Esophagus muscularis mucosa (tissue), 4 donors: ENCODE measurements at regions not wholly inside any gene's neighbourhood (a gene's known extent, or its start where the extent isn't known, plus 50 kb on each side); places are given as distances from the start of the nearest gene placed in this dataset.

ENCODE experiments used
- DNase-seq: peaks from one replicate; pipeline ENCODE4 v3.0.0-alpha.2; 2017; ENCODE audit errors: extremely low spot score
- H3K27ac ChIP-seq, 4 donors: fragments of 200-600 bp; sonication (generic); replicated peaks in 1 of 4; 1 replicate in 3 of 4; 2 replicates in 1 of 4; pipeline ENCODE4 v1.5.1; 2016 to 2019; ENCODE audit warnings: mild to moderate bottlenecking in 1 of 4
- H3K27me3 ChIP-seq, 4 donors: fragments of 200-600 bp; sonication (generic); one replicate each; pipeline versions ENCODE4 v1.5.1 to v1.6.0; 2016 to 2019
- H3K36me3 ChIP-seq, 4 donors: fragments of 200-600 bp; sonication (generic); one replicate each; pipeline ENCODE4 v1.5.1; 2016 to 2019
- H3K4me1 ChIP-seq, 4 donors: fragments of 200-600 bp; sonication (generic); one replicate each; pipeline ENCODE4 v1.5.1; 2016 to 2019
- H3K4me3 ChIP-seq, 4 donors: fragments of 200-600 bp; sonication (generic); 1 replicate in 2 of 4; 2 replicates in 2 of 4; pipeline ENCODE4 v1.5.1; 2016 to 2019; ENCODE audit warnings: mild to moderate bottlenecking in 4 of 4, moderate library complexity in 1 of 4
- H3K9me3 ChIP-seq, 4 donors: fragments of 200-600 bp; sonication (generic); 1 replicate in 3 of 4; 2 replicates in 1 of 4; pipeline ENCODE4 v1.5.1; 2016 to 2019
- EP300 ChIP-seq: sonication (generic); formaldehyde crosslinking; IDR thresholded peaks from one replicate; pipeline ENCODE4 v1.6.1; 2017; ENCODE audit warnings: antibody characterized with exemption
- POLR2A ChIP-seq: fragments of 450-650 bp; IDR thresholded peaks from one replicate; pipeline ENCODE4 v1.6.1; 2017; ENCODE audit warnings: antibody characterized with exemption, moderate library complexity, mild to moderate bottlenecking, low read depth
- POLR2AphosphoS5 ChIP-seq, 2 donors: sonication (generic); formaldehyde crosslinking; IDR thresholded peaks; one replicate each; pipeline ENCODE4 v1.6.1; 2017; ENCODE audit warnings: antibody characterized with exemption in 2 of 2
- WGBS: methylation state at CpG from one replicate; pipeline ENCODE4 v1.1.5; 2018; 5-methylcytosine and 5-hydroxymethylcytosine counted together
- intact Hi-C: fragments of 100-400 bp; cut with DNase I; formaldehyde crosslinking; loops from one replicate; pipeline ENCODE4 v1.15.1; 2023
- TF ChIP-seq, protein P1 (sequence below), 3 experiments: fragments of 200-600 bp in 2 of 3; fragments of 450-650 bp in 1 of 3; sonication (generic) in 2 of 3; IDR thresholded peaks; one replicate each; pipeline ENCODE4 v1.5.1; 2017 to 2019; ENCODE audit warnings: antibody characterized with exemption in 3 of 3, mild to moderate bottlenecking in 2 of 3, moderate library complexity in 1 of 3

DNA sequence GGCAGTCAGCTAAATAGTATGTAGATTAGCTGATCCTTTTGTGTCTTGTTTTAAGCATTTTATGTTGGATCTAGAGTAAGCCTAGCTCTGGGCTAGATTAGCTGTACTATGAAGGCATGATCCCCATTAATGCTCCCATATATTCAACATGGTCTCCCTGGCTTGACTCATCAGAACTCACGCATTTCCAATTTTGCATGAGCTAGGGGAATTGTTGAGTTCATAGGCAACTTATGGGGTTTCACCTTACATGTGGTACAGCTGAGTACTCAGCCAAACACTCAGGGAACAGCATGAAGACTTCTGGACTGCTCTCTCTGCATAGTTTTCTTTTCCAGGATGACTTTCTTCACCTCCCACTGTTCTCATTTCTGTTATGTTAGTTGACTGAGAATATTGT lies 248.2 kb downstream of the TMX3 start:
- DNase-seq: no peak
- intact Hi-C loops: no loop called here
- H3K4me1 ChIP-seq: no peaks in the 10 kb centered on the region
- H3K27ac ChIP-seq: no peak overlapping the region
- H3K27me3 ChIP-seq: no peaks in the 10 kb centered on the region
- H3K36me3 ChIP-seq: no peaks in the 10 kb centered on the region
- H3K9me3 ChIP-seq: no peaks in the 10 kb centered on the region
- TF ChIP-seq POLR2A (no peak), POLR2AphosphoS5 (IDR thresholded peaks at IDR 0.05) (no peak), EP300 (no peak)
- TF ChIP-seq, protein P1, sequence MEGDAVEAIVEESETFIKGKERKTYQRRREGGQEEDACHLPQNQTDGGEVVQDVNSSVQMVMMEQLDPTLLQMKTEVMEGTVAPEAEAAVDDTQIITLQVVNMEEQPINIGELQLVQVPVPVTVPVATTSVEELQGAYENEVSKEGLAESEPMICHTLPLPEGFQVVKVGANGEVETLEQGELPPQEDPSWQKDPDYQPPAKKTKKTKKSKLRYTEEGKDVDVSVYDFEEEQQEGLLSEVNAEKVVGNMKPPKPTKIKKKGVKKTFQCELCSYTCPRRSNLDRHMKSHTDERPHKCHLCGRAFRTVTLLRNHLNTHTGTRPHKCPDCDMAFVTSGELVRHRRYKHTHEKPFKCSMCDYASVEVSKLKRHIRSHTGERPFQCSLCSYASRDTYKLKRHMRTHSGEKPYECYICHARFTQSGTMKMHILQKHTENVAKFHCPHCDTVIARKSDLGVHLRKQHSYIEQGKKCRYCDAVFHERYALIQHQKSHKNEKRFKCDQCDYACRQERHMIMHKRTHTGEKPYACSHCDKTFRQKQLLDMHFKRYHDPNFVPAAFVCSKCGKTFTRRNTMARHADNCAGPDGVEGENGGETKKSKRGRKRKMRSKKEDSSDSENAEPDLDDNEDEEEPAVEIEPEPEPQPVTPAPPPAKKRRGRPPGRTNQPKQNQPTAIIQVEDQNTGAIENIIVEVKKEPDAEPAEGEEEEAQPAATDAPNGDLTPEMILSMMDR (IDR thresholded peaks at IDR 0.05): no peak
- no peak overlapping the region for H3K4me3 ChIP-seq
- 77% methylated on average over 1 of the region's 1 CpG for WGBS

DNA sequence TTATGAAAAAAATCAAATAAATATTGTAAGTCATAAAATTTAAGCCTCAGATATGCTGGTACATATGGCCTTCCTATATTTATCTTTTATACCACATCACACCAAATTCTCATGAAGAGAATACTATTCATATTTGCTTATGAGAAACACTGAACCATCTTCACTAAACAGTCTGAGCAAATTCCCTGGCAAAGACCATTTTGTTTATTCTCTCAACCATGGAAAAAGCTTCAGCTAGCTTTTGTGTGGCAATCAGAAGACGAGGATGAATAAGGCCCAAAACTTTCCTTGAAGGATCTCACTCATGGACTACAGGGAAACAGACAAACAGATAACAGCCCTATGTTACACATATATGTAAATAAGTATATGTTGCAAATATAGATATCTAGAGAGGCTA lies 252.1 kb downstream of the TMX3 start:
- TF ChIP-seq, protein P1 (IDR thresholded peaks at IDR 0.05): no peak
- no peak for TF ChIP-seq EP300
- no peak for TF ChIP-seq POLR2A
- TF ChIP-seq POLR2AphosphoS5 (IDR thresholded peaks at IDR 0.05): no peak
- no peaks in the 10 kb centered on the region for H3K9me3 ChIP-seq
- H3K27me3 ChIP-seq: no peaks in the 10 kb centered on the region
- H3K4me3 ChIP-seq: no peak overlapping the region
- intact Hi-C loops: no loop called here
- H3K36me3 ChIP-seq: no peaks in the 10 kb centered on the region
- 59% methylated on average over 1 of the region's 1 CpG for WGBS
- H3K4me1 ChIP-seq: no peaks in the 10 kb centered on the region
- no peak for DNase-seq
- H3K27ac ChIP-seq: no peak overlapping the region

DNA sequence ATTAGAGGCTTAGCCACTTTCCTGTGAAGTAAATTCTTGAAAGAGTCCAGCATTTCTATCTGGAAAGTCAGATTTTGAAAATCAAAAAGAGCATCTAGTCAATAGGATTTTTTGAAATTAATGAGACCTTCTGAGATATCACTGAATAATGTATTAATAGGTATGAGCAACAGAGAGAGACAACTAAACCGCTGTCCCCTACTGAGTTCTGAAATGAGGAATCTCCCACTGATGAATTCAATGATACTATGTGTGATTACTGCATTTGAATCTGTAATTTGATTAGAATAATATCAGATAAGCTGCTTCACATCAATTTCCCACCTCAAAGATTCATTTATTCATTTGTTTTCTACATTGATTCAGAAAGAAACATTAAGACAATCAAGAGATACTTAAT lies 252.8 kb downstream of the TMX3 start:
- DNase-seq: no peak
- WGBS: 83% methylated on average over 1 of the region's 1 CpG
- Histone ChIP-seq H3K4me3 (no peak overlapping the region), H3K36me3 (no peaks in the 10 kb centered on the region), H3K9me3 (no peaks in the 10 kb centered on the region), H3K4me1 (no peaks in the 10 kb centered on the region), H3K27me3 (no peaks in the 10 kb centered on the region), H3K27ac (no peak overlapping the region)
- no peak for TF ChIP-seq POLR2AphosphoS5 (IDR thresholded peaks at IDR 0.05)
- no peak for TF ChIP-seq EP300
- TF ChIP-seq POLR2A: no peak
- TF ChIP-seq, protein P1 (IDR thresholded peaks at IDR 0.05): no peak
- intact Hi-C loops: no loop called here

DNA sequence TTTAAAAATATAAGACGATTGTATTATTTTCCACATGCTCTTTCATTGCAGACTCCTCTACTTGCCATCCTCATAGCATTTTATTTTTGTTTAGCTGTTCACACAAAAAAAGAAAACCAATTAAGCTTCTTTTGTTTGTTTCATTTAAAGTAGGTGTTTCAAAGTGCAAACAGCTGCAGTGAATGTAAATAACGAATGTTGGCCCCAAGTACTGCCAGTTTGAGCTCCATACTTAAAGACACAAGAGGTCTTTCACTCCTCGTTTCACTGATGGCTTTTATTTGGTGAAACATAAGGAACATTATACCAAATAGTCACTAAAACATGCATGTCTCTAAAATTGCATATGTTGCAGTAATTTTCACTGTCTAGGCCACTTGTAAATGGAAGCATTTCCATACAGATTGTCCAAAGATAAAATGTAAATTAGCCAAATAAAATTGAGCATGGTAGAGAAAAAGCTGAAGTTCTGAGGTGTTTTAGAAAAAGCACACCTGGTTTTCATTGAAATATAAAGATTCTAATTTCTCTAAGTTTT lies 253.4 kb downstream of the TMX3 start:
- Histone ChIP-seq H3K9me3 (no peaks in the 10 kb centered on the region), H3K27ac (no peak overlapping the region), H3K4me1 (no peaks in the 10 kb centered on the region), H3K27me3 (no peaks in the 10 kb centered on the region), H3K36me3 (no peaks in the 10 kb centered on the region), H3K4me3 (no peak overlapping the region)
- intact Hi-C loops: no loop called here
- DNase-seq: no peak
- no peak for TF ChIP-seq POLR2AphosphoS5 (IDR thresholded peaks at IDR 0.05)
- no peak for TF ChIP-seq POLR2A
- TF ChIP-seq, protein P1 (IDR thresholded peaks at IDR 0.05): no peak
- TF ChIP-seq EP300: no peak
- WGBS: 71% methylated on average over 3 of the region's 3 CpGs

DNA sequence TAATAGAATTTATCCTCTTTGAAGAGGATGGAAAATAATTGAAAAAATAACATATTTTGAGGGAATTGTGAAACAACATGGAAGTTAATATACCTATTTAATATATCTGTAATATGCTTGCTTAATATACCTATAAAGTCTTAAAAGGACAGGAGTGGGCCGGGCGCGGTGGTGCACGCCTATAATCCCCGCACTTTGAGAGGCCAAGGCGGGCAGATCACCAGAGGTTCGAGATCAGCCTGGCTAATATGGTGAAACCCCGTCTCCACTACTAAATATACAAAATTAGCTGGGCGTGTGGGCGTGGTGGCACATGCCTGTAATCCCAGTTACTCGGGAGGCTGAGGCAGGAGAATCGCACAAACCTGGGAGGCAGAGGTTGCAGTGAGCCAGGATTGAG lies 254.9 kb downstream of the TMX3 start:
- no peaks in the 10 kb centered on the region for H3K27me3 ChIP-seq
- peaks cover 0 to 2% (median 0%) of the 10 kb centered on the region in 4 donors for H3K9me3 ChIP-seq
- no peaks in the 10 kb centered on the region for H3K36me3 ChIP-seq
- H3K4me3 ChIP-seq: no peak overlapping the region
- WGBS: 91% methylated on average over 12 of the region's 12 CpGs
- no peak for DNase-seq
- H3K27ac ChIP-seq: no peak overlapping the region
- intact Hi-C loops: no loop called here
- H3K4me1 ChIP-seq: no peaks in the 10 kb centered on the region
- no peak for TF ChIP-seq POLR2A
- no peak for TF ChIP-seq EP300
- TF ChIP-seq, protein P1 (IDR thresholded peaks at IDR 0.05): no peak
- no peak for TF ChIP-seq POLR2AphosphoS5 (IDR thresholded peaks at IDR 0.05)
